GM12878 (cell line): ENCODE measurements at regions not wholly inside any gene's neighbourhood (a gene's known extent, or its start where the extent isn't known, plus 50 kb on each side); places are given as distances from the start of the nearest gene placed in this dataset.

Source experiments
- ATAC-seq: fragments of 200-7000 bp; cut with Tn5 transposase; 3 replicates; pipeline ENCODE4 v1.9.1; 2020; ENCODE audit warnings: mild to moderate bottlenecking, moderate library complexity
- BruUV-seq: library from RNA; stranded (reverse); fragments of 400-500 nt; replicated peaks from 2 replicates; lab custom pipeline; 2021; lab: Mats Ljungman, UMichigan
- CTCF ChIA-PET: fragments of 300-600 bp; sonication (Branson Sonifier 250); formaldehyde crosslinking; extraction: SDS; loops from one replicate; lab custom pipeline; 2021; ENCODE audit warnings: inconsistent platforms; lab: Yijun Ruan, JAX
- POLR2A ChIA-PET: fragments of 350-600 bp; formaldehyde crosslinking; extraction: SDS; loops from one replicate; lab custom pipeline; 2021; ENCODE audit warnings: inconsistent platforms; lab: Charles Lee
- RAD21 ChIA-PET: fragments of 300-600 bp; sonication (Branson Sonifier 250); formaldehyde crosslinking; loops from one replicate; lab custom pipeline; 2023; ENCODE audit warnings: antibody characterized with exemption; ENCODE audit not compliant: unreplicated experiment; lab: Charles Lee
- SMC1A ChIA-PET: fragments of 300-600 bp; sonication (Branson Sonifier 250); formaldehyde crosslinking; loops from one replicate; lab custom pipeline; 2023; ENCODE audit not compliant: unreplicated experiment, uncharacterized antibody; lab: Charles Lee
- DNase-seq: peaks from one replicate; pipeline ENCODE4 v3.0.0-alpha.2; 2011; ENCODE audit warnings: low read depth, low spot score
- FAIRE-seq: peaks from 3 replicates; lab custom pipeline; 2011; peaks lifted over from hg19 to GRCh38; lab: Jason Lieb, UNC
- H2AFZ ChIP-seq: 2 replicates; pipeline ENCODE4 v1.6.0; 2011; ENCODE audit warnings: low read depth, low read length, control low read depth; ENCODE audit not compliant: control insufficient read depth
- H3K27ac ChIP-seq: 2 replicates; pipeline ENCODE4 v1.5.1; 2011; ENCODE audit warnings: control low read depth; ENCODE audit not compliant: control insufficient read depth, insufficient read depth
- H3K27me3 ChIP-seq, 2 experiments: replicated peaks in 1 of 2; 2 replicates each; pipeline versions ENCODE4 v1.6.0 to v1.6.1; 2011; ENCODE audit warnings: low read length in 1 of 2; ENCODE audit not compliant: control insufficient read depth in 2 of 2, insufficient read depth in 2 of 2
- H3K36me3 ChIP-seq, 2 experiments: 2 replicates each; pipeline ENCODE4 v1.5.1; 2011; ENCODE audit warnings: low read length in 1 of 2; ENCODE audit not compliant: control insufficient read depth in 2 of 2, insufficient read depth in 2 of 2
- H3K4me1 ChIP-seq: 2 replicates; pipeline ENCODE4 v1.6.1; 2011; ENCODE audit warnings: mild to moderate bottlenecking, low read length, moderate library complexity, mixed read lengths; ENCODE audit not compliant: control insufficient read depth, insufficient read depth
- H3K4me2 ChIP-seq: 2 replicates; pipeline ENCODE4 v1.6.0; 2011; ENCODE audit warnings: control low read depth; ENCODE audit not compliant: control insufficient read depth, insufficient read depth
- H3K4me3 ChIP-seq: fragments of 200-600 bp; sonication (generic); 2 replicates; pipeline ENCODE4 v1.5.1; 2016
- H3K79me2 ChIP-seq: 2 replicates; pipeline ENCODE4 v1.6.0; 2011; ENCODE audit warnings: low read length; ENCODE audit not compliant: control insufficient read depth, insufficient read depth
- H3K9ac ChIP-seq: 2 replicates; pipeline ENCODE4 v1.8.0; 2011; ENCODE audit warnings: low read length, control low read depth, mixed read lengths; ENCODE audit not compliant: control insufficient read depth, insufficient read depth
- H3K9me3 ChIP-seq: replicated peaks from 3 replicates; pipeline ENCODE4 v1.5.1; 2011; ENCODE audit warnings: mild to moderate bottlenecking, low read length; ENCODE audit not compliant: control insufficient read depth, insufficient read depth
- H4K20me1 ChIP-seq: 2 replicates; pipeline ENCODE4 v1.6.0; 2011; ENCODE audit not compliant: control insufficient read depth, insufficient read depth
- CHD1 ChIP-seq: IDR thresholded peaks from 2 replicates; pipeline ENCODE4 v1.6.1; 2012; ENCODE audit warnings: low read depth, low read length, improper control_type of control experiment
- ETV6 ChIP-seq, 2 experiments: fragments of 450-650 bp in 1 of 2; IDR thresholded peaks in 1 of 2; conservative IDR thresholded peaks in 1 of 2; 2 replicates each; pipeline ENCODE4 v1.6.1; 2014; ENCODE audit warnings: antibody characterized with exemption in 1 of 2, borderline replicate concordance in 1 of 2, low read depth in 1 of 2, mild to moderate bottlenecking in 1 of 2, moderate library complexity in 1 of 2
- GABPA ChIP-seq: IDR thresholded peaks from 2 replicates; pipeline ENCODE4 v1.6.1; 2014; ENCODE audit warnings: antibody characterized with exemption, low read depth, mild to moderate bottlenecking, inconsistent platforms
- NBN ChIP-seq: fragments of 450-650 bp; IDR thresholded peaks from 2 replicates; pipeline ENCODE4 v1.6.1; 2016
- SP1 ChIP-seq: IDR thresholded peaks from one replicate; pipeline ENCODE4 v1.6.1; 2011; ENCODE audit warnings: low read depth, low read length
- SREBF1 ChIP-seq: IDR thresholded peaks from 2 replicates; pipeline ENCODE4 v1.6.1; 2012; ENCODE audit warnings: mild to moderate bottlenecking, low read length
- YY1 ChIP-seq: IDR thresholded peaks from 2 replicates; pipeline ENCODE4 v1.6.1; 2011; ENCODE audit warnings: low read depth, mild to moderate bottlenecking, low read length
- ZNF687 ChIP-seq: fragments of 450-650 bp; IDR thresholded peaks from 2 replicates; pipeline ENCODE4 v1.6.1; 2017; ENCODE audit warnings: mild to moderate bottlenecking, moderate library complexity
- WGBS: methylation state at CpG from one replicate; pipeline ENCODE4 v1.1.6; 2016; ENCODE audit warnings: low lambda C conversion rate; ENCODE audit not compliant: insufficient replicate concordance, insufficient coverage; ENCODE audit errors: missing lambda C conversion rate; 5-methylcytosine and 5-hydroxymethylcytosine counted together
- in situ Hi-C: fragments of 300-500 bp; cut with MboI; formaldehyde crosslinking; loops from 9 replicates; pipeline ENCODE4 v1.14.3; 2018; ENCODE audit warnings: mixed read lengths
- intact Hi-C: fragments of 100-400 bp; cut with micrococcal nuclease; formaldehyde crosslinking; loops from one replicate; pipeline ENCODE4 v1.14.2; 2022; ENCODE audit not compliant: unreplicated experiment

GRCh38 chr5:143720689-143721088 is 91.3 kb upstream of the HMHB1 start:
- ChIA-PET CTCF (interaction anchor here (0.6 kb wide), 1 partner anchor 514 kb away, joined by 3 read pairs; no protein-coding TSS in a partner anchor), POLR2A (interaction anchor here (1.1 kb wide), 1 partner anchor 10 kb away, joined by 3 read pairs; no protein-coding TSS in a partner anchor), RAD21 (interaction anchor here (0.8 to 1.2 kb wide), 2 partner anchors 11 to 15 kb away, joined by 3 read pairs; no protein-coding TSS in a partner anchor)
- Histone ChIP-seq H3K4me3 (no peak overlapping the region), H3K4me1 (no peaks in the 10 kb centered on the region), H3K9me3 (peaks cover 3% of the 10 kb centered on the region; the same call in 2 of the 3 replicates), H3K27ac (no peak overlapping the region), H3K9ac (no peak overlapping the region), H3K4me2 (no peak overlapping the region), H2AFZ (no peak overlapping the region), H3K36me3 (no peaks in the 10 kb centered on the region)
- no peak for FAIRE-seq
- 73% methylated on average over 5 of the region's 5 CpGs for WGBS
- BruUV-seq: no TSS peak
- TF ChIP-seq NBN (no peak), YY1 (no peak), ETV6 (conservative IDR thresholded peaks at IDR 0.05 in 1 of 2, IDR thresholded peaks at IDR 0.05 in 1 of 2; ENCODE audit: borderline replicate concordance in 1 of 2, low read depth in 1 of 2) (no peak), GABPA (no peak), SREBF1 (no peak), SP1 (no peak), ZNF687 (no peak), CHD1 (no peak)
- TF ChIP-seq, all 136 proteins: peak for 0
- DNase-seq (no peak), ATAC-seq (no peak)
- H3K79me2 ChIP-seq: no peaks in the 10 kb centered on the region
- SMC1A ChIA-PET: interaction anchor here (0.9 to 2.4 kb wide), 4 partner anchors 10 to 54 kb away, joined by 3 to 10 read pairs (median 3); no protein-coding TSS in a partner anchor
- no peaks in the 10 kb centered on the region for H3K27me3 ChIP-seq
- in situ Hi-C loops (no loop called here), intact Hi-C loops (no loop called here)
- no peaks in the 10 kb centered on the region for H4K20me1 ChIP-seq
